ENCODE measurements at regions not wholly inside any gene's neighbourhood (a gene's known extent, or its start where the extent isn't known, plus 50 kb on each side); places are given as distances from the start of the nearest gene placed in this dataset.

DNA sequence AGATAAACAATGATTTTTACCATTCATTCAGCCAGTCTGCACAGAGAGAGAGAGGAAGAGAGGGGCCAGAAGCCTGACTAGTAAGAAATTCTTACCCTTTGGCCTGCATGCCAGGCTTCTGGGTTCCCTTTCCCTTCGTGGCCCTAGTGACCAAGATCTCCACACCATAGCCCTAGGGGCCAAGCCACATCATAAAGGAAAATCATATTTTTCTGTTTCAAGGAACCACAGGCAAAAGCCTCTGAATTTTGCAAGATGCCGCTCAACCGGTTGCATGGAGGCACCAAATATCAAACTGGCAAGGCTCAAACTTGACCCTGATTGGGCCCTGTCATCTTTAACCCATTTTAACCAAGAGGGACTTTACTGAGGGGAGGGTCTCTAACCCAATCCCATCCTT is 103.1 kb upstream of the SOX13 start:
- ATAC-seq: no peak
- H3K36me3 ChIP-seq (ENCODE audit: control insufficient read depth in 2 of 3, insufficient read depth in 3 of 3, low read length in 3 of 3): no peaks in the 10 kb centered on the region
- intact Hi-C loops (cut with micrococcal nuclease): no loop called here
- H3K27ac ChIP-seq (ENCODE audit: low read depth, low read length): no peak overlapping the region
- no peak for DNase-seq
- no peaks in the 10 kb centered on the region for H3K4me1 Mint-ChIP-seq
- no peaks in the 10 kb centered on the region for H3K27me3 ChIP-seq (ENCODE audit: control insufficient read depth in 2 of 2, insufficient read depth in 2 of 2, low read length in 2 of 2)
- ChIA-PET POLR2A (no interaction called here), CTCF (no interaction called here)
- H3K36me3 Mint-ChIP-seq: peaks cover 0 to 5% (median 0%) of the 10 kb centered on the region in 5 donors
- H3K9me3 Mint-ChIP-seq: peaks cover 2 to 44% (median 13%) of the 10 kb centered on the region in 11 donors
- H3K4me3 ChIP-seq (ENCODE audit: low read length): no peak overlapping the region
- peaks cover 0 to 8% (median 4%) of the 10 kb centered on the region in 5 donors for H3K27me3 Mint-ChIP-seq
- H3K27ac Mint-ChIP-seq: no peak overlapping the region
- H3K9me3 ChIP-seq (ENCODE audit: control insufficient read depth in 2 of 3, low read length in 3 of 3): peaks cover 0 to 5% (median 0%) of the 10 kb centered on the region in 3 experiments
- H3K4me1 ChIP-seq (ENCODE audit: control insufficient read depth in 2 of 2, insufficient read depth in 2 of 2, low read length in 2 of 2): no peaks in the 10 kb centered on the region
- no peak overlapping the region for H3K4me3 Mint-ChIP-seq

DNA sequence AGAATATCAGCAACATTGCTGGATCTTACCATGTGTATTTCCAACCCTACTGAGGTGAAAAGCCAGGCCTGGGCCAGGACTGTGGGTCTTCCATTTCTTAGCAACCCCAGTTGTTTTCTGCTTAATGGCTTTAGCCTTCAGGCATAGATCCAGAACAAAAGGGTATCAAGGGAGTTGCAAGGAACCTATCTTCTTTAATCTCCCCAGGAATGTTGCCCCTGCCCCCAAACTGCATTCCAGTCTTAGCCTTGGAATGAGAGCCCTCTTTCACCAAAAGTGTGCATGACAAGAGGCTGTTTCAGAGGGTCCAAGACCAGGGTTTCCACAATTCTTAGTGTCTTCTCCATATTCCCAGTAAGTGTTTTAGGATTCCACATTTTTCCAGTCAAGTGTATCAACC is 87.9 kb upstream of the SOX13 start:
- Histone ChIP-seq H3K27me3 (ENCODE audit: control insufficient read depth in 2 of 2, insufficient read depth in 2 of 2, low read length in 2 of 2) (no peaks in the 10 kb centered on the region), H3K27ac (ENCODE audit: low read depth, low read length) (no peak overlapping the region), H3K36me3 (ENCODE audit: control insufficient read depth in 2 of 3, insufficient read depth in 3 of 3, low read length in 3 of 3) (no peaks in the 10 kb centered on the region), H3K4me3 (ENCODE audit: low read length) (no peak overlapping the region), H3K4me1 (ENCODE audit: control insufficient read depth in 2 of 2, insufficient read depth in 2 of 2, low read length in 2 of 2) (no peaks in the 10 kb centered on the region), H3K9me3 (ENCODE audit: control insufficient read depth in 2 of 3, low read length in 3 of 3) (no peaks in the 10 kb centered on the region)
- DNase-seq (no peak), ATAC-seq (no peak)
- Mint-ChIP-seq H3K9me3 (no peaks in the 10 kb centered on the region), H3K27me3 (peaks cover 0 to 16% (median 7%) of the 10 kb centered on the region in 5 donors), H3K4me3 (no peak overlapping the region), H3K27ac (no peak overlapping the region), H3K4me1 (peaks cover 0 to under 1% (median 0%) of the 10 kb centered on the region in 7 donors), H3K36me3 (no peaks in the 10 kb centered on the region)
- intact Hi-C loops (cut with micrococcal nuclease): no loop called here
- CTCF ChIA-PET: no interaction called here
- POLR2A ChIA-PET: no interaction called here

DNA sequence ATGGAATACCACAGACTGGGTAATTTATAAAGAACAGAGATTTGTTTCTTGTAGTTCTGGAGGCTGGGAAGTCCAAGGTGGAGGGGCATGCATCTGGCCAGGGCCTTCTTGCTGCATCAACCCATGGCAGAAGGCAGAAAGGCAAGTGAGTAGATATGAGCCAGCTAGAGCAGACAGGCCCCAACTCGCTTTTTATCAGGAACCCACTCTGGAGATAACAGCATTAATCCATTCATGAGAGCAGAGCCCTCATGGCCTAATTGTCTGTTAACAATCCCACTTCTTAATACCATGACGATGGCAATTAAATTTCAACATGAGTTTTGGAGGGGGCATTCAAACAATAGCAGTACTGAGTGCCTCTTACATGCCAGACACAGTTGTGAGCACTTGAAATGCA is 87.2 kb upstream of the SOX13 start:
- CTCF ChIA-PET: no interaction called here
- POLR2A ChIA-PET: no interaction called here
- Mint-ChIP-seq H3K4me3 (no peak overlapping the region), H3K9me3 (no peaks in the 10 kb centered on the region), H3K36me3 (no peaks in the 10 kb centered on the region), H3K27ac (no peak overlapping the region), H3K27me3 (peaks cover 0 to 16% (median 5%) of the 10 kb centered on the region in 5 donors), H3K4me1 (peaks cover 0 to 2% (median 0%) of the 10 kb centered on the region in 7 donors)
- DNase-seq (no peak), ATAC-seq (no peak)
- no peak overlapping the region for H3K4me3 ChIP-seq (ENCODE audit: low read length)
- no peak overlapping the region for H3K27ac ChIP-seq (ENCODE audit: low read depth, low read length)
- no peaks in the 10 kb centered on the region for H3K27me3 ChIP-seq (ENCODE audit: control insufficient read depth in 2 of 2, insufficient read depth in 2 of 2, low read length in 2 of 2)
- H3K9me3 ChIP-seq (ENCODE audit: control insufficient read depth in 2 of 3, low read length in 3 of 3): no peaks in the 10 kb centered on the region
- no peaks in the 10 kb centered on the region for H3K4me1 ChIP-seq (ENCODE audit: control insufficient read depth in 2 of 2, insufficient read depth in 2 of 2, low read length in 2 of 2)
- no peaks in the 10 kb centered on the region for H3K36me3 ChIP-seq (ENCODE audit: control insufficient read depth in 2 of 3, insufficient read depth in 3 of 3, low read length in 3 of 3)
- intact Hi-C loops (cut with micrococcal nuclease): no loop called here

DNA sequence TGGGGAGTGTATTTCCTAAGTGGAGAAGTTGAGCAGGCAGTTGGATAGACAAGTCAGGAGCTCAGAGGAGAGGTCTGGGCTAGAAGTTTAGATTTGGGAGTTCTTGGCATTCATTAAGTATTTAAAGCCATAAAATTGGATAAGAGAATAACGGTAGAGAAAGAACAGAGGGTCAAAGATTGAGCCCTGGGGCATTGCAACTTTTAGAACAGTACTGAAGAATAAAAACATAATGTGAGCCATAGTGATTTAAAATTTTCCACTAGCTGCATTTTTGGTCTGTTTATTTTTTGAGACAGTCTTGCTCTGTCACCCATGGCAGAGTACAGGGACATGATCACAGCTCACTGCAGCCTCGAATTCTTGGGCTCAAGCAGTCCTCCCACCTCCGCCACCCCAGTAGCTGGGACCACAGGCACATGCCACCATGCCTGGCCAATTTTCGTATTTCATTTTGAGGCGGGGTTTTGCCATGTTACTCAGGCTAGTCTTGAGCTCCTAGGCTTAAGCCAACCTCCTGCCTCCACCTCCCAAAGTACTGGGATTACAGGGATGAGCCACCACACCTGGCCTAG is 85.9 kb upstream of the SOX13 start:
- no peaks in the 10 kb centered on the region for H3K36me3 ChIP-seq (ENCODE audit: control insufficient read depth in 2 of 3, insufficient read depth in 3 of 3, low read length in 3 of 3)
- H3K36me3 Mint-ChIP-seq: no peaks in the 10 kb centered on the region
- ChIA-PET POLR2A (no interaction called here), CTCF (interaction anchor here (1.3 kb wide), 1 partner anchor 10 kb away, joined by 3 read pairs; no protein-coding TSS in a partner anchor)
- ATAC-seq: no peak
- no peaks in the 10 kb centered on the region for H3K9me3 Mint-ChIP-seq
- H3K4me3 ChIP-seq (ENCODE audit: low read length): no peak overlapping the region
- H3K27me3 Mint-ChIP-seq: peaks cover 0 to 16% (median under 1%) of the 10 kb centered on the region in 5 donors
- H3K27ac Mint-ChIP-seq: no peak overlapping the region
- no peak for DNase-seq
- H3K4me1 Mint-ChIP-seq: peaks cover 0 to 2% (median 0%) of the 10 kb centered on the region in 7 donors
- H3K9me3 ChIP-seq (ENCODE audit: control insufficient read depth in 2 of 3, low read length in 3 of 3): no peaks in the 10 kb centered on the region
- H3K4me1 ChIP-seq (ENCODE audit: control insufficient read depth in 2 of 2, insufficient read depth in 2 of 2, low read length in 2 of 2): no peaks in the 10 kb centered on the region
- intact Hi-C loops (cut with micrococcal nuclease): no loop called here
- H3K27me3 ChIP-seq (ENCODE audit: control insufficient read depth in 2 of 2, insufficient read depth in 2 of 2, low read length in 2 of 2): no peaks in the 10 kb centered on the region
- no peak overlapping the region for H3K27ac ChIP-seq (ENCODE audit: low read depth, low read length)
- no peak overlapping the region for H3K4me3 Mint-ChIP-seq

DNA sequence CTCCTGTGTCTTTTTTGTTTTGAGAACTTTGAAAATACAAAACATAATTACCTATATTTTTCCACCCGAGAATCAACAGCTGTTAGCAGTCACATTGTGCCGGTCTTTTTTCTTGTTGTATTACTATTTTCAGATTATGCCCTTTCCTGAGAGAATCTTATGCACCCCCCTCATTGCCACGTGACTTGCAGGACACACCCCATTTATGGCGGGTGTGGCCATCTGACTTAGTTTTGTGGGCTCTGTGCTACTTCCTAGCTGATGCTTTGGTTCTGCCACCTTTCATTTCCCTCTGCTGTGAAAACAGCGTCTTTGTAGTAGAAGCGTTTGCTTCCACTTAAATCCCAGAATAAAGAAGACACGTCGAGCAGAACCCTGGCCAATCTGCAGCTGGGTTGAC is 82.8 kb upstream of the SOX13 start:
- no peak overlapping the region for H3K27ac ChIP-seq (ENCODE audit: low read depth, low read length)
- H3K9me3 Mint-ChIP-seq: peaks cover 0 to 1% (median 0%) of the 10 kb centered on the region in 11 donors
- ATAC-seq: no peak

DNA sequence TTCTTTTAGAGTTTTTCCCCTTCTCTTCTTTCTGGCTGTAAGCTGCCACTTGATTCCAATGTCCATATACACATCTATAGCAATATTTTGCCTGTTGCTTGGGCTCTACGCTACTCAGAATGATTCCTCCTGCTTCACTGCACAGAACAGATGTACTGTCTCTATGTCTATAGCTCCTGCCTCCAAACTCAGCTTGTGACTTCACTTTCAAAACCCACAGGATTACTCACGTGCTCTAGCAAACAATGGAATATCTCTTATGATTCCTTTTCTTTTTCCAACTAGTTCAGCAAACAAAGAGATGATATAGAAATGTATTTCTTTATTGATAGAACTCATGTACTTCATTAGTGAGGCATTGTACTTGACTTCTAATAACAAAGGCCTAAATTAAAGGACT is 80.5 kb upstream of the SOX13 start:
- H3K27me3 Mint-ChIP-seq: peaks cover 0 to 16% (median 14%) of the 10 kb centered on the region in 5 donors
- Histone ChIP-seq H3K4me1 (ENCODE audit: control insufficient read depth in 2 of 2, insufficient read depth in 2 of 2, low read length in 2 of 2) (no peaks in the 10 kb centered on the region), H3K4me3 (ENCODE audit: low read length) (no peak overlapping the region), H3K27ac (ENCODE audit: low read depth, low read length) (no peak overlapping the region), H3K9me3 (ENCODE audit: control insufficient read depth in 2 of 3, low read length in 3 of 3) (no peaks in the 10 kb centered on the region), H3K36me3 (ENCODE audit: control insufficient read depth in 2 of 3, insufficient read depth in 3 of 3, low read length in 3 of 3) (no peaks in the 10 kb centered on the region), H3K27me3 (ENCODE audit: control insufficient read depth in 2 of 2, insufficient read depth in 2 of 2, low read length in 2 of 2) (no peaks in the 10 kb centered on the region)
- no peak for DNase-seq
- no peak overlapping the region for H3K4me3 Mint-ChIP-seq
- no peaks in the 10 kb centered on the region for H3K36me3 Mint-ChIP-seq
- intact Hi-C loops (cut with micrococcal nuclease): no loop called here
- H3K27ac Mint-ChIP-seq: no peak overlapping the region
- ChIA-PET CTCF (no interaction called here), POLR2A (no interaction called here)
- H3K9me3 Mint-ChIP-seq: peaks cover 0 to 1% (median 0%) of the 10 kb centered on the region in 11 donors
- no peak for ATAC-seq
- peaks cover 0 to 2% (median 0%) of the 10 kb centered on the region in 7 donors for H3K4me1 Mint-ChIP-seq

More for the DNA sequence above, 82.8 kb upstream of the SOX13 start:
- POLR2A ChIA-PET: no interaction called here
- Histone ChIP-seq H3K36me3 (ENCODE audit: control insufficient read depth in 2 of 3, insufficient read depth in 3 of 3, low read length in 3 of 3) (no peaks in the 10 kb centered on the region), H3K4me1 (ENCODE audit: control insufficient read depth in 2 of 2, insufficient read depth in 2 of 2, low read length in 2 of 2) (no peaks in the 10 kb centered on the region), H3K27me3 (ENCODE audit: control insufficient read depth in 2 of 2, insufficient read depth in 2 of 2, low read length in 2 of 2) (no peaks in the 10 kb centered on the region), H3K4me3 (ENCODE audit: low read length) (no peak overlapping the region), H3K9me3 (ENCODE audit: control insufficient read depth in 2 of 3, low read length in 3 of 3) (no peaks in the 10 kb centered on the region)
- no peak for DNase-seq
- H3K27me3 Mint-ChIP-seq: peaks cover 0 to 22% (median 5%) of the 10 kb centered on the region in 5 donors
- no peak overlapping the region for H3K4me3 Mint-ChIP-seq
- intact Hi-C loops (cut with micrococcal nuclease): no loop called here
- CTCF ChIA-PET: no interaction called here
- no peaks in the 10 kb centered on the region for H3K36me3 Mint-ChIP-seq
- peaks cover 0 to 2% (median 0%) of the 10 kb centered on the region in 7 donors for H3K4me1 Mint-ChIP-seq
- H3K27ac Mint-ChIP-seq: peak overlapping the region in 1 of 9 donors; percentile 72

DNA sequence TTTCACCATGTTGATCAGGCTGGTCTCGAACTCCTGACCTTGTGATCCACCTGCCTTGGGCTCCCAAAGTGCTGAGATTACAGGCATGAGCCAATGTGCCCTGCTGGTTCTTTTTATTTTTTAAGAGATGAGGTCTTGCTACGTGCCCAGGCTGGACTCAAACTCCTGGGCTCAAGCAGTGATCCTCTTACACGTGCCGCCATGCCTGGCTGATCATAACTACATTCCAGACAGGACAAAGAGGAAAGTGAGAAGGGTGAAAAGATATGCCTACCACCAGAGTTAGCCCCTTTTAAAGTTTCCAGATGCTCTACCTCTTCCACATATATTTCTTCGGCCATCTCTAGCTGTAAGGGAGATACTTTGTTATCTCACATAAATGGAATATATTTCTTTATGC is 79.7 kb upstream of the SOX13 start:
- Mint-ChIP-seq H3K4me1 (peaks cover 0 to 2% (median 0%) of the 10 kb centered on the region in 7 donors), H3K9me3 (peaks cover 0 to 1% (median 0%) of the 10 kb centered on the region in 11 donors), H3K27ac (no peak overlapping the region), H3K36me3 (no peaks in the 10 kb centered on the region), H3K27me3 (peaks cover 0 to 16% (median 11%) of the 10 kb centered on the region in 5 donors), H3K4me3 (no peak overlapping the region)
- no peak for ATAC-seq
- POLR2A ChIA-PET: no interaction called here
- no peak for DNase-seq
- intact Hi-C loops (cut with micrococcal nuclease): no loop called here
- no peak overlapping the region for H3K27ac ChIP-seq (ENCODE audit: low read depth, low read length)
- H3K27me3 ChIP-seq (ENCODE audit: control insufficient read depth in 2 of 2, insufficient read depth in 2 of 2, low read length in 2 of 2): no peaks in the 10 kb centered on the region
- no peaks in the 10 kb centered on the region for H3K9me3 ChIP-seq (ENCODE audit: control insufficient read depth in 2 of 3, low read length in 3 of 3)
- CTCF ChIA-PET: no interaction called here
- H3K4me3 ChIP-seq (ENCODE audit: low read length): no peak overlapping the region
- H3K36me3 ChIP-seq (ENCODE audit: control insufficient read depth in 2 of 3, insufficient read depth in 3 of 3, low read length in 3 of 3): no peaks in the 10 kb centered on the region
- H3K4me1 ChIP-seq (ENCODE audit: control insufficient read depth in 2 of 2, insufficient read depth in 2 of 2, low read length in 2 of 2): no peaks in the 10 kb centered on the region
